GM19463 (cell line): ENCODE measurements at regions not wholly inside any gene's neighbourhood (a gene's known extent, or its start where the extent isn't known, plus 50 kb on each side); places are given as distances from the start of the nearest gene placed in this dataset.

Source experiments
- ATAC-seq: cut with Tn5 transposase; IDR thresholded peaks from one replicate; pipeline ENCODE4 v1.9.1; 2021; ENCODE audit warnings: mild to moderate bottlenecking, moderate library complexity; ENCODE audit not compliant: unreplicated experiment

GRCh38 chr3:152516216-152516615 is 247.5 kb downstream of the MBNL1 start:
- ATAC-seq, result no peak

GRCh38 chr3:152517502-152517901 is 248.8 kb downstream of the MBNL1 start:
- ATAC-seq, result no peak

GRCh38 chr3:152518346-152518745 is 249.6 kb downstream of the MBNL1 start:
- ATAC-seq, result no peak

- peak; percentile 65 for ATAC-seq
These were observed 250.6 kb downstream of the MBNL1 start for GRCh38 chr3:152519376-152519775.

GRCh38 chr3:152522036-152522435 is 253.3 kb downstream of the MBNL1 start:
- no peak for ATAC-seq

GRCh38 chr3:152524198-152525140 is 255.7 kb downstream of the MBNL1 start:
- ATAC-seq, result no peak

- ATAC-seq, result no peak
These were observed 263.0 kb downstream of the MBNL1 start for GRCh38 chr3:152531717-152532116.

GRCh38 chr3:152538518-152538917 is 269.8 kb downstream of the MBNL1 start:
- no peak for ATAC-seq

- no peak for ATAC-seq
These were observed 270.5 kb downstream of the MBNL1 start for GRCh38 chr3:152539191-152539764.

- no peak for ATAC-seq
These were observed 271.4 kb downstream of the MBNL1 start for GRCh38 chr3:152540120-152540519.

GRCh38 chr3:152547153-152547552 is 278.4 kb downstream of the MBNL1 start:
- ATAC-seq, result no peak

GRCh38 chr3:152549263-152549662 is 280.5 kb downstream of the MBNL1 start:
- ATAC-seq, result no peak

- ATAC-seq, result peak; percentile 66
These were observed 281.6 kb downstream of the MBNL1 start for GRCh38 chr3:152550284-152550683.

- ATAC-seq, result no peak
These were observed 280.0 kb upstream of the P2RY1 start for GRCh38 chr3:152554980-152555379.

- ATAC-seq, result no peak
These were observed 279.2 kb upstream of the P2RY1 start for GRCh38 chr3:152555666-152556291.

GRCh38 chr3:152556731-152557254 is 278.1 kb upstream of the P2RY1 start:
- peak; percentile 63 for ATAC-seq

- peak; percentile 41 for ATAC-seq
These were observed 277.5 kb upstream of the P2RY1 start for GRCh38 chr3:152557302-152557999.

- no peak for ATAC-seq
These were observed 276.5 kb upstream of the P2RY1 start for GRCh38 chr3:152558386-152558785.

- ATAC-seq, result no peak
These were observed 275.7 kb upstream of the P2RY1 start for GRCh38 chr3:152559246-152559645.

GRCh38 chr3:152564459-152564858 is 270.5 kb upstream of the P2RY1 start:
- no peak for ATAC-seq
